HG03159 (cell line): ENCODE measurements at regions not wholly inside any gene's neighbourhood (a gene's known extent, or its start where the extent isn't known, plus 50 kb on each side); places are given as distances from the start of the nearest gene placed in this dataset.

Source experiments
- ATAC-seq: cut with Tn5 transposase; IDR thresholded peaks from one replicate; pipeline ENCODE4 v1.9.1; 2021; ENCODE audit warnings: mild to moderate bottlenecking, moderate library complexity; ENCODE audit not compliant: unreplicated experiment

- ATAC-seq: no peak
Observed at GRCh38 chr11:81899156-81899555, 834.5 kb downstream of the FAM181B start.

GRCh38 chr11:81897639-81898038, 836.0 kb downstream of the FAM181B start:
- no peak for ATAC-seq

GRCh38 chr11:81895258-81895657, 838.4 kb downstream of the FAM181B start:
- ATAC-seq: no peak

- ATAC-seq: no peak
Observed at GRCh38 chr11:81892770-81893635, 840.7 kb downstream of the FAM181B start.

- ATAC-seq: no peak
Observed at GRCh38 chr11:81888391-81888790, 845.3 kb downstream of the FAM181B start.

GRCh38 chr11:81887671-81888070, 846.0 kb downstream of the FAM181B start:
- no peak for ATAC-seq

- no peak for ATAC-seq
Observed at GRCh38 chr11:81886406-81887075, 847.1 kb downstream of the FAM181B start.

- peak; percentile 37 for ATAC-seq
Observed at GRCh38 chr11:81874635-81875034, 859.0 kb downstream of the FAM181B start.

GRCh38 chr11:81870815-81871214, 862.8 kb downstream of the FAM181B start:
- no peak for ATAC-seq

GRCh38 chr11:81870066-81870412, 863.6 kb downstream of the FAM181B start:
- ATAC-seq: peak; percentile 58

GRCh38 chr11:81869351-81870065, 864.2 kb downstream of the FAM181B start:
- peak; percentile 97 for ATAC-seq

- ATAC-seq: no peak
Observed at GRCh38 chr11:81866896-81867295, 866.8 kb downstream of the FAM181B start.

- ATAC-seq: no peak
Observed at GRCh38 chr11:81857386-81857785, 876.3 kb downstream of the FAM181B start.

GRCh38 chr11:81853791-81854190, 879.9 kb downstream of the FAM181B start:
- ATAC-seq: no peak

- no peak for ATAC-seq
Observed at GRCh38 chr11:81852896-81853295, 880.8 kb downstream of the FAM181B start.

GRCh38 chr11:81840380-81840779, 893.3 kb downstream of the FAM181B start:
- ATAC-seq: no peak

- ATAC-seq: no peak
Observed at GRCh38 chr11:81839976-81840375, 893.7 kb downstream of the FAM181B start.

GRCh38 chr11:81839016-81839415, 894.6 kb downstream of the FAM181B start:
- no peak for ATAC-seq

- ATAC-seq: no peak
Observed at GRCh38 chr11:81829976-81830375, 903.7 kb downstream of the FAM181B start.

- no peak for ATAC-seq
Observed at GRCh38 chr11:81825346-81825745, 908.3 kb downstream of the FAM181B start.

GRCh38 chr11:81819462-81819861, 914.2 kb downstream of the FAM181B start:
- ATAC-seq: no peak

- no peak for ATAC-seq
Observed at GRCh38 chr11:81804858-81805257, 928.8 kb downstream of the FAM181B start.
